ENCODE measurements at regions not wholly inside any gene's neighbourhood (a gene's known extent, or its start where the extent isn't known, plus 50 kb on each side); places are given as distances from the start of the nearest gene placed in this dataset. TPM values are rescaled to one million over a fixed set of nuclear protein-coding genes. Genes with fewer than 3 reads are reported as not detected.

Small RNAs in the stretch of these regions (small RNA-seq; reads per million reads assigned to genes)
- gene MIR378C (ENCODE audit: low replicate concordance) (0.08 reads per million), gene RF00019 (ENCODE audit: low replicate concordance) (not detected)
